HG03280 (cell line): ENCODE measurements at regions not wholly inside any gene's neighbourhood (a gene's known extent, or its start where the extent isn't known, plus 50 kb on each side); places are given as distances from the start of the nearest gene placed in this dataset.

ENCODE experiments used
- ATAC-seq: cut with Tn5 transposase; IDR thresholded peaks from one replicate; pipeline ENCODE4 v1.9.1; 2021; ENCODE audit warnings: mild to moderate bottlenecking, moderate library complexity; ENCODE audit not compliant: unreplicated experiment

- no peak for ATAC-seq
Measured at GRCh38 chr6:14647357-14647756, 529.8 kb downstream of the CD83 start.

GRCh38 chr6:14652536-14652935 lies 535.0 kb downstream of the CD83 start:
- no peak for ATAC-seq

- ATAC-seq = no peak
Measured at GRCh38 chr6:14655201-14656061, 537.9 kb downstream of the CD83 start.

GRCh38 chr6:14656078-14656521 lies 538.5 kb downstream of the CD83 start:
- ATAC-seq = no peak

- ATAC-seq = no peak
Measured at GRCh38 chr6:14656649-14657048, 539.1 kb downstream of the CD83 start.

GRCh38 chr6:14658030-14658429 lies 540.5 kb downstream of the CD83 start:
- ATAC-seq = no peak

- no peak for ATAC-seq
Measured at GRCh38 chr6:14658886-14659561, 541.5 kb downstream of the CD83 start.

- no peak for ATAC-seq
Measured at GRCh38 chr6:14659841-14660240, 542.3 kb downstream of the CD83 start.

- ATAC-seq = no peak
Measured at GRCh38 chr6:14660806-14661579, 543.4 kb downstream of the CD83 start.

- ATAC-seq = no peak
Measured at GRCh38 chr6:14661691-14662090, 544.1 kb downstream of the CD83 start.

GRCh38 chr6:14664112-14664601 lies 546.6 kb downstream of the CD83 start:
- peak; percentile 67 for ATAC-seq

- ATAC-seq = no peak
Measured at GRCh38 chr6:14664621-14665315, 547.2 kb downstream of the CD83 start.

- ATAC-seq = no peak
Measured at GRCh38 chr6:14665827-14666724, 548.5 kb downstream of the CD83 start.

GRCh38 chr6:14670806-14671205 lies 553.2 kb downstream of the CD83 start:
- no peak for ATAC-seq

GRCh38 chr6:14671261-14671681 lies 553.7 kb downstream of the CD83 start:
- no peak for ATAC-seq

- ATAC-seq = no peak
Measured at GRCh38 chr6:14671937-14672336, 554.4 kb downstream of the CD83 start.

GRCh38 chr6:14673201-14673600 lies 555.6 kb downstream of the CD83 start:
- no peak for ATAC-seq

- ATAC-seq = no peak
Measured at GRCh38 chr6:14674458-14674857, 556.9 kb downstream of the CD83 start.

- ATAC-seq = no peak
Measured at GRCh38 chr6:14674867-14675648, 557.5 kb downstream of the CD83 start.
